MCF 10A (cell line): ENCODE measurements at regions not wholly inside any gene's neighbourhood (a gene's known extent, or its start where the extent isn't known, plus 50 kb on each side); places are given as distances from the start of the nearest gene placed in this dataset.
"Not testable (repeated sequence)": the region's sequence is repeated elsewhere in the genome, so short reads cannot be mapped to it uniquely, and the experiment has no call there.

Source experiments
- BruUV-seq: library from RNA; stranded (reverse); fragments of 400-500 nt; replicated peaks from 2 replicates; lab custom pipeline; 2021; lab: Mats Ljungman, UMichigan
- CTCF ChIA-PET: fragments of 300-600 bp; sonication (Branson Sonifier 250); formaldehyde crosslinking; extraction: SDS; loops from one replicate; lab custom pipeline; 2021; ENCODE audit warnings: antibody characterized with exemption, inconsistent platforms; lab: Yijun Ruan, JAX
- POLR2A ChIA-PET: fragments of 300-600, 350-650 bp; sonication (Branson Sonifier 250); formaldehyde crosslinking; extraction: SDS; loops from one replicate; lab custom pipeline; 2020; ENCODE audit warnings: antibody characterized with exemption, inconsistent platforms; lab: Yijun Ruan, JAX
- DNase-seq: peaks from one replicate; pipeline ENCODE4 v3.0.0-alpha.2; 2018; ENCODE audit not compliant: unreplicated experiment
- H3K27ac Mint-ChIP-seq: one replicate; pipeline ENCODE4 v1.8.0; 2022; ENCODE audit warnings: mild to moderate bottlenecking, low read depth, mixed read lengths; ENCODE audit not compliant: unreplicated experiment
- H3K27me3 Mint-ChIP-seq: one replicate; pipeline ENCODE4 v1.8.0; 2022; ENCODE audit warnings: mixed read lengths; ENCODE audit not compliant: insufficient read depth, unreplicated experiment
- H3K36me3 Mint-ChIP-seq: one replicate; pipeline ENCODE4 v1.8.0; 2022; ENCODE audit warnings: mild to moderate bottlenecking, moderate library complexity, mixed read lengths; ENCODE audit not compliant: insufficient read depth, unreplicated experiment
- H3K4me1 Mint-ChIP-seq: one replicate; pipeline ENCODE4 v1.8.0; 2022; ENCODE audit warnings: mixed read lengths; ENCODE audit not compliant: insufficient read depth, unreplicated experiment
- H3K4me3 Mint-ChIP-seq: one replicate; pipeline ENCODE4 v1.8.0; 2022; ENCODE audit warnings: mild to moderate bottlenecking, moderate library complexity, mixed read lengths; ENCODE audit not compliant: unreplicated experiment
- H3K9me3 Mint-ChIP-seq: one replicate; pipeline ENCODE4 v1.8.0; 2022; ENCODE audit warnings: mixed read lengths; ENCODE audit not compliant: unreplicated experiment
- CTCF ChIP-seq: fragments of 200-600 bp; IDR thresholded peaks from one replicate; pipeline ENCODE4 v1.8.0; 2022; ENCODE audit warnings: antibody characterized with exemption, mild to moderate bottlenecking; ENCODE audit not compliant: unreplicated experiment
- intact Hi-C: fragments of 100-400 bp; cut with micrococcal nuclease; formaldehyde crosslinking; loops from 2 replicates; pipeline ENCODE4 v1.14.1; 2022

- Mint-ChIP-seq H3K4me1 (no peaks in the 10 kb centered on the region), H3K27ac (no peak overlapping the region), H3K36me3 (no peaks in the 10 kb centered on the region), H3K4me3 (no peak overlapping the region), H3K9me3 (peaks cover 39% of the 10 kb centered on the region), H3K27me3 (no peaks in the 10 kb centered on the region)
- no TSS peak for BruUV-seq
- ChIA-PET POLR2A (no interaction called here), CTCF (interaction anchor here (0.6 kb wide), 1 partner anchor 1893 kb away, joined by 3 read pairs; no protein-coding TSS in a partner anchor)
- no peak for TF ChIP-seq CTCF
- DNase-seq: no peak
- intact Hi-C loops: no loop called here
Observed at GRCh38 chr7:69377191-69377590, 221.1 kb upstream of the AUTS2 start.

- POLR2A ChIA-PET: interaction anchor here (0.5 kb wide), 1 partner anchor 384 kb away, joined by 3 read pairs; no protein-coding TSS in a partner anchor
- BruUV-seq: no TSS peak
Observed at GRCh38 chr7:69388452-69389137, 209.7 kb upstream of the AUTS2 start.

GRCh38 chr7:69389216-69389615, 209.1 kb upstream of the AUTS2 start:
- H3K27ac Mint-ChIP-seq: no peak overlapping the region
- H3K36me3 Mint-ChIP-seq: no peaks in the 10 kb centered on the region
- no peak overlapping the region for H3K4me3 Mint-ChIP-seq
- no peak for DNase-seq
- peaks cover 38% of the 10 kb centered on the region for H3K9me3 Mint-ChIP-seq
- CTCF ChIA-PET: no interaction called here
- no peaks in the 10 kb centered on the region for H3K27me3 Mint-ChIP-seq
- intact Hi-C loops: no loop called here
- no TSS peak for BruUV-seq
- POLR2A ChIA-PET: interaction anchor here (0.5 kb wide), 1 partner anchor 384 kb away, joined by 3 read pairs; no protein-coding TSS in a partner anchor
- no peaks in the 10 kb centered on the region for H3K4me1 Mint-ChIP-seq
- TF ChIP-seq CTCF: no peak

More at GRCh38 chr7:69388452-69389137, 209.7 kb upstream of the AUTS2 start:
- Mint-ChIP-seq H3K36me3 (no peaks in the 10 kb centered on the region), H3K27me3 (no peaks in the 10 kb centered on the region), H3K4me3 (no peak overlapping the region), H3K27ac (no peak overlapping the region), H3K9me3 (peaks cover 41% of the 10 kb centered on the region), H3K4me1 (no peaks in the 10 kb centered on the region)
- intact Hi-C loops: no loop called here
- DNase-seq: no peak
- no peak for TF ChIP-seq CTCF
- CTCF ChIA-PET: no interaction called here

GRCh38 chr7:69393912-69394311, 204.4 kb upstream of the AUTS2 start:
- POLR2A ChIA-PET, CTCF ChIA-PET, H3K4me3 Mint-ChIP-seq, H3K4me1 Mint-ChIP-seq, H3K27me3 Mint-ChIP-seq, intact Hi-C loops, BruUV-seq, H3K27ac Mint-ChIP-seq, DNase-seq, H3K36me3 Mint-ChIP-seq: not testable (repeated sequence)
- peaks cover 26% of the 10 kb centered on the region for H3K9me3 Mint-ChIP-seq
